Colonic mucosa (tissue), 4 donors: ENCODE measurements at regions not wholly inside any gene's neighbourhood (a gene's known extent, or its start where the extent isn't known, plus 50 kb on each side); places are given as distances from the start of the nearest gene placed in this dataset.
A peak's percentile ranks its signal among the peaks of the same experiment; 100 is the strongest.

Experiments used
- DNase-seq: peaks from one replicate; pipeline ENCODE4 v3.0.0-alpha.2; 2020
- H3K27ac ChIP-seq: fragments of 200-600 bp; one replicate; pipeline ENCODE4 v1.8.0; 2021
- H3K27me3 ChIP-seq: fragments of 200-600 bp; one replicate; pipeline ENCODE4 v1.8.0; 2021
- H3K36me3 ChIP-seq: fragments of 200-600 bp; one replicate; pipeline ENCODE4 v1.8.0; 2021
- H3K4me1 ChIP-seq: fragments of 200-600 bp; one replicate; pipeline ENCODE4 v1.8.0; 2021; ENCODE audit warnings: mild to moderate bottlenecking
- H3K4me3 ChIP-seq: fragments of 200-600 bp; one replicate; pipeline ENCODE4 v1.8.0; 2021
- H3K9ac ChIP-seq, 2 donors: one replicate each; pipeline ENCODE4 v1.7.0; 2013; ENCODE audit warnings: control low read depth in 2 of 2, low read depth in 2 of 2, low read length in 2 of 2
- H3K9me3 ChIP-seq: fragments of 200-600 bp; one replicate; pipeline ENCODE4 v1.8.0; 2021
- CTCF ChIP-seq: fragments of 200-600 bp; IDR thresholded peaks from one replicate; pipeline ENCODE4 v1.8.0; 2022; ENCODE audit warnings: antibody characterized with exemption, mild to moderate bottlenecking
- intact Hi-C: fragments of 100-400 bp; cut with DNase I; formaldehyde crosslinking; loops from one replicate; pipeline ENCODE4 v1.14.1; 2022
- donor health status: healthy.
- donor health status: DM: no; HTN: no; CAD: no.
- donor health status: DM: no; HTN: no; CAD: no.

GRCh38 chr4:184282895-184283654 is 65.4 kb upstream of the ENPP6 start:
- Histone ChIP-seq H3K36me3 (no peaks in the 10 kb centered on the region), H3K4me1 (peaks cover 14% of the 10 kb centered on the region), H3K27ac (peak overlapping the region; percentile 61), H3K27me3 (no peaks in the 10 kb centered on the region), H3K9me3 (no peaks in the 10 kb centered on the region), H3K4me3 (no peak overlapping the region), H3K9ac (peak overlapping the region in 1 of 2 donors; percentile 28)
- TF ChIP-seq CTCF = no peak
- intact Hi-C loops = loop anchor here (10.0 kb wide), 1 partner anchor 112 kb away; no protein-coding TSS in a partner anchor
- peak; percentile 18 for DNase-seq

- Histone ChIP-seq H3K4me1 (peaks cover 9% of the 10 kb centered on the region), H3K9me3 (no peaks in the 10 kb centered on the region), H3K9ac (peak overlapping the region; percentile 8 to 59), H3K4me3 (no peak overlapping the region), H3K36me3 (no peaks in the 10 kb centered on the region), H3K27ac (peak overlapping the region; percentile 61), H3K27me3 (no peaks in the 10 kb centered on the region)
- intact Hi-C loops = loop anchor here (10.0 kb wide), 1 partner anchor 113 kb away; no protein-coding TSS in a partner anchor
- TF ChIP-seq CTCF = no peak
- peak; percentile 75 for DNase-seq
Observed at GRCh38 chr4:184282251-184282713, 64.6 kb upstream of the ENPP6 start.

GRCh38 chr4:184281231-184282139 is 63.8 kb upstream of the ENPP6 start:
- intact Hi-C loops = loop anchor here (10.0 kb wide), 1 partner anchor 113 kb away; no protein-coding TSS in a partner anchor
- no peak for TF ChIP-seq CTCF
- no peak overlapping the region for H3K4me3 ChIP-seq
- no peaks in the 10 kb centered on the region for H3K9me3 ChIP-seq
- peak overlapping the region; percentile 8 to 59 for H3K9ac ChIP-seq
- DNase-seq = no peak
- peak overlapping the region; percentile 61 for H3K27ac ChIP-seq
- H3K36me3 ChIP-seq = no peaks in the 10 kb centered on the region
- peaks cover 9% of the 10 kb centered on the region for H3K4me1 ChIP-seq
- no peaks in the 10 kb centered on the region for H3K27me3 ChIP-seq

- H3K4me3 ChIP-seq = no peak overlapping the region
- no peaks in the 10 kb centered on the region for H3K27me3 ChIP-seq
- intact Hi-C loops = loop anchor here (10.0 kb wide), 1 partner anchor 114 kb away; no protein-coding TSS in a partner anchor
- H3K27ac ChIP-seq = no peak overlapping the region
- H3K9ac ChIP-seq = no peak overlapping the region
- no peaks in the 10 kb centered on the region for H3K36me3 ChIP-seq
- DNase-seq = no peak
- H3K9me3 ChIP-seq = no peaks in the 10 kb centered on the region
- TF ChIP-seq CTCF = no peak
- H3K4me1 ChIP-seq = peaks cover 9% of the 10 kb centered on the region
Observed at GRCh38 chr4:184280591-184281071, 63.0 kb upstream of the ENPP6 start.

GRCh38 chr4:184280137-184280536 is 62.5 kb upstream of the ENPP6 start:
- Histone ChIP-seq H3K27ac (no peak overlapping the region), H3K27me3 (no peaks in the 10 kb centered on the region), H3K9me3 (no peaks in the 10 kb centered on the region), H3K9ac (no peak overlapping the region), H3K4me3 (no peak overlapping the region), H3K36me3 (no peaks in the 10 kb centered on the region), H3K4me1 (peaks cover 9% of the 10 kb centered on the region)
- intact Hi-C loops = loop anchor here (10.0 kb wide), 1 partner anchor 115 kb away; no protein-coding TSS in a partner anchor
- TF ChIP-seq CTCF = no peak
- DNase-seq = no peak
